Uterus (tissue), 3 donors: ENCODE measurements at regions not wholly inside any gene's neighbourhood (a gene's known extent, or its start where the extent isn't known, plus 50 kb on each side); places are given as distances from the start of the nearest gene placed in this dataset.

ENCODE experiments used
- DNase-seq, 2 donors: peaks; one replicate each; pipeline ENCODE4 v3.0.0-alpha.2; 2019 to 2020
- H3K27ac ChIP-seq, 2 donors: fragments of 200-600 bp; sonication (generic); 1 replicate in 1 of 2; 2 replicates in 1 of 2; pipeline ENCODE4 v1.5.1; 2016 to 2018
- H3K27me3 ChIP-seq, 2 donors: fragments of 200-600 bp; sonication (generic); one replicate each; pipeline ENCODE4 v1.5.1; 2018 to 2019; ENCODE audit warnings: control low read depth in 1 of 2
- H3K36me3 ChIP-seq, 2 donors: fragments of 200-600 bp; sonication (generic); one replicate each; pipeline ENCODE4 v1.5.1; 2019; ENCODE audit warnings: control low read depth in 1 of 2
- H3K4me1 ChIP-seq, 2 donors: fragments of 200-600 bp; sonication (generic); one replicate each; pipeline ENCODE4 v1.5.1; 2018 to 2019; ENCODE audit warnings: control low read depth in 1 of 2
- H3K4me3 ChIP-seq, 2 donors: fragments of 200-600 bp; sonication (generic); 1 replicate in 1 of 2; 2 replicates in 1 of 2; pipeline ENCODE4 v1.5.1; 2018 to 2019; ENCODE audit warnings: mild to moderate bottlenecking in 1 of 2
- H3K9me3 ChIP-seq, 2 donors: fragments of 200-600 bp; sonication (generic); one replicate each; pipeline ENCODE4 v1.5.1; 2019; ENCODE audit warnings: control low read depth in 1 of 2
- CTCF ChIP-seq, 4 experiments: fragments of 200-600 bp in 2 of 4; fragments of 450-650 bp in 2 of 4; sonication (generic) in 2 of 4; IDR thresholded peaks; one replicate each; pipeline ENCODE4 v1.5.1; 2016 to 2019; ENCODE audit warnings: antibody characterized with exemption in 4 of 4, mild to moderate bottlenecking in 2 of 4, moderate library complexity in 1 of 4
- POLR2A ChIP-seq, 2 donors: fragments of 450-650 bp; IDR thresholded peaks; one replicate each; pipeline ENCODE4 v1.6.1; 2016; ENCODE audit warnings: antibody characterized with exemption in 2 of 2, mild to moderate bottlenecking in 1 of 2, moderate library complexity in 1 of 2
- intact Hi-C: fragments of 100-400 bp; cut with DNase I; formaldehyde crosslinking; loops from one replicate; pipeline ENCODE4 v1.15.1; 2023; ENCODE audit warnings: low total_unique reads
- donor health status: DM: yes; HTN: yes; CAD: no.

GRCh38 chr1:87584586-87584985, 255.9 kb downstream of the LMO4 start:
- DNase-seq: no peak
- Histone ChIP-seq H3K27ac (no peak overlapping the region), H3K4me1 (no peaks in the 10 kb centered on the region), H3K9me3 (no peaks in the 10 kb centered on the region), H3K36me3 (no peaks in the 10 kb centered on the region), H3K27me3 (no peaks in the 10 kb centered on the region), H3K4me3 (no peak overlapping the region)
- intact Hi-C loops: no loop called here
- TF ChIP-seq POLR2A (IDR thresholded peaks at IDR 0.05) (no peak), CTCF (IDR thresholded peaks at IDR 0.05) (no peak)

- H3K4me3 ChIP-seq: no peak overlapping the region
- TF ChIP-seq POLR2A (IDR thresholded peaks at IDR 0.05) (no peak), CTCF (IDR thresholded peaks at IDR 0.05) (no peak)
- no peak for DNase-seq
- H3K4me1 ChIP-seq: no peaks in the 10 kb centered on the region
- no peak overlapping the region for H3K27ac ChIP-seq
- H3K36me3 ChIP-seq: no peaks in the 10 kb centered on the region
- H3K27me3 ChIP-seq: no peaks in the 10 kb centered on the region
- no peaks in the 10 kb centered on the region for H3K9me3 ChIP-seq
- intact Hi-C loops: no loop called here
Measured at GRCh38 chr1:87586501-87586900, 257.8 kb downstream of the LMO4 start.

GRCh38 chr1:87588495-87588894, 259.8 kb downstream of the LMO4 start:
- TF ChIP-seq CTCF (IDR thresholded peaks at IDR 0.05) (no peak), POLR2A (IDR thresholded peaks at IDR 0.05) (no peak)
- Histone ChIP-seq H3K9me3 (no peaks in the 10 kb centered on the region), H3K36me3 (no peaks in the 10 kb centered on the region), H3K27ac (no peak overlapping the region), H3K4me3 (no peak overlapping the region), H3K27me3 (no peaks in the 10 kb centered on the region), H3K4me1 (no peaks in the 10 kb centered on the region)
- DNase-seq: no peak
- intact Hi-C loops: no loop called here

- no peak for DNase-seq
- Histone ChIP-seq H3K4me1 (no peaks in the 10 kb centered on the region), H3K9me3 (no peaks in the 10 kb centered on the region), H3K27ac (no peak overlapping the region), H3K27me3 (no peaks in the 10 kb centered on the region), H3K36me3 (no peaks in the 10 kb centered on the region), H3K4me3 (no peak overlapping the region)
- intact Hi-C loops: no loop called here
- no peak for TF ChIP-seq CTCF (IDR thresholded peaks at IDR 0.05)
Measured at GRCh38 chr1:87591492-87591891, 262.8 kb downstream of the LMO4 start.

- no peaks in the 10 kb centered on the region for H3K9me3 ChIP-seq
Measured at GRCh38 chr1:87592156-87592555, 263.5 kb downstream of the LMO4 start.

More at GRCh38 chr1:87592156-87592555, 263.5 kb downstream of the LMO4 start:
- TF ChIP-seq CTCF (IDR thresholded peaks at IDR 0.05): no peak
- TF ChIP-seq POLR2A (IDR thresholded peaks at IDR 0.05): no peak
- no peaks in the 10 kb centered on the region for H3K27me3 ChIP-seq
- no peaks in the 10 kb centered on the region for H3K4me1 ChIP-seq
- DNase-seq: no peak
- no peaks in the 10 kb centered on the region for H3K36me3 ChIP-seq
- no peak overlapping the region for H3K27ac ChIP-seq
- intact Hi-C loops: no loop called here
- no peak overlapping the region for H3K4me3 ChIP-seq
